ENCODE measurements at regions not wholly inside any gene's neighbourhood (a gene's known extent, or its start where the extent isn't known, plus 50 kb on each side); places are given as distances from the start of the nearest gene placed in this dataset.

DNA sequence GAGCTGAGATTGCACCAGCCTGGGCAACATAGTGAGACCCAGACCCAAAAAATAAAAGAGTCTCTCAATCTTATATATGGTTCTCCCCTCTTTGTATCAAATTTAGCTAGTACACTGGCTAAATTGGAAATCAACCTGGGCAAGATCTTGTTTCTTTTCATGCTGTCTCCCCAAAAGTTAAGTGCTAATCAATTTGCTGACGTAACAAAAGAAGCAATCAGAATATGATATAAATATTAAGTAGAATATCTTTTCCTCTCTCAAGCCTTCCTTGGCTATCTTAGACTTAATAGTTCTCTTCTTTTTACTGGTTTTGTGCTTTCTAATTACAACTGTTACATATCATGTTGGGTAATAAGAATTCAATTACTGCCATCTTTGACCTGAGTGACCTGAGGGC is 258.9 kb downstream of the KCNRG start:
- Histone ChIP-seq H3K27ac (ENCODE audit: insufficient read depth, low read length) (no peak overlapping the region), H3K9me1 (ENCODE audit: insufficient read depth, low read length) (no peaks in the 10 kb centered on the region), H3K79me1 (ENCODE audit: low read depth in 1 of 2, low read length in 2 of 2) (no peaks in the 10 kb centered on the region), H3K9ac (ENCODE audit: low read depth, low read length) (no peak overlapping the region), H2BK20ac (ENCODE audit: low read depth, low read length) (no peak overlapping the region), H4K20me1 (ENCODE audit: insufficient read depth, low read length) (no peaks in the 10 kb centered on the region), H3K4me3 (ENCODE audit: insufficient read depth, low read depth, low read length) (no peak overlapping the region), H2BK120ac (ENCODE audit: low read depth, low read length) (no peak overlapping the region), H3K4ac (ENCODE audit: low read depth, low read length) (no peak overlapping the region), H4K8ac (ENCODE audit: low read depth in 2 of 2, low read length in 2 of 2) (no peak overlapping the region), H3K36me3 (ENCODE audit: control insufficient read depth, insufficient read depth, low read length) (no peaks in the 10 kb centered on the region), H4K5ac (ENCODE audit: low read depth, low read length) (no peak overlapping the region), H3K23ac (ENCODE audit: low read depth, low read length) (no peak overlapping the region), H4K91ac (ENCODE audit: insufficient read depth, low read depth, low read length) (no peak overlapping the region), H2BK5ac (ENCODE audit: low read depth, low read length, poor library complexity, severe bottlenecking) (no peak overlapping the region), H2BK15ac (ENCODE audit: low read depth, low read length) (no peak overlapping the region), H2AK5ac (ENCODE audit: low read depth, low read length) (no peak overlapping the region), H3K4me2 (ENCODE audit: low read depth, low read length) (no peak overlapping the region), H3K4me1 (ENCODE audit: control insufficient read depth, insufficient read depth, low read length) (no peaks in the 10 kb centered on the region), H3K56ac (ENCODE audit: extremely low read depth, insufficient read depth, low read length) (no peak overlapping the region), H2AFZ (replicated peaks; ENCODE audit: low read length, poor library complexity) (no peak overlapping the region), H3K18ac (ENCODE audit: low read depth, low read length) (no peak overlapping the region), H3K27me3 (ENCODE audit: control insufficient read depth, insufficient read depth, low read length) (no peaks in the 10 kb centered on the region; the same call in none of the 2 replicates), H3K14ac (replicated peaks; ENCODE audit: low read depth, low read length) (no peak overlapping the region), H2AK9ac (replicated peaks; ENCODE audit: low read depth, low read length, poor library complexity) (no peak overlapping the region), H3K9me3 (ENCODE audit: control insufficient read depth, insufficient read depth, low read length) (peaks cover 2% of the 10 kb centered on the region; the same call in 1 of the 2 replicates)
- TF ChIP-seq POLR2A (IDR thresholded peaks at IDR 0.05; ENCODE audit: low read depth, low read length) (no peak), MAFK (IDR thresholded peaks at IDR 0.05; ENCODE audit: low read depth, low read length) (peak; percentile 50; the same call in 1 of the 2 replicates)
- dilution Hi-C loops (cut with HindIII; ENCODE audit: low sequenced_read_pairs, unreplicated experiment), result no loop called here
- in situ Hi-C loops (cut with MboI; ENCODE audit: low sequenced_read_pairs), result no loop called here
- intact Hi-C loops (cut with micrococcal nuclease), result no loop called here
- DNase-seq (no peak), ATAC-seq (ENCODE audit: low read depth) (no peak)
- BruUV-seq (replicated peaks), result no TSS peak
- CTCF ChIA-PET, result no interaction called here
- WGBS, 2 experiments (ENCODE audit: extremely low coverage in 2 of 2, insufficient read length in 1 of 2), result no CpG with 5 or more reads among the region's 1 CpG
- POLR2A ChIA-PET (ENCODE audit: unreplicated experiment), result no interaction called here
